HEK293 (cell line): ENCODE measurements at regions not wholly inside any gene's neighbourhood (a gene's known extent, or its start where the extent isn't known, plus 50 kb on each side); places are given as distances from the start of the nearest gene placed in this dataset.
"Not testable (repeated sequence)": the region's sequence is repeated elsewhere in the genome, so short reads cannot be mapped to it uniquely, and the experiment has no call there.

Source experiments
- ATF2 ChIP-seq: fragments of 450-650 bp; formaldehyde crosslinking; IDR thresholded peaks from 2 replicates; pipeline ENCODE4 v1.5.1; 2016; ENCODE audit warnings: missing biosample characterization, missing genetic modification characterization, low read depth
- CTCF ChIP-seq: fragments of 450-650 bp; formaldehyde crosslinking; IDR thresholded peaks from 2 replicates; pipeline ENCODE4 v1.5.1; 2016; ENCODE audit warnings: missing biosample characterization, missing genetic modification characterization
- HIC1 ChIP-seq: fragments of 450-650 bp; formaldehyde crosslinking; IDR thresholded peaks from 2 replicates; pipeline ENCODE4 v1.5.1; 2016; ENCODE audit warnings: missing biosample characterization, missing genetic modification characterization
- HOXD13 ChIP-seq: sonication (generic); formaldehyde crosslinking; IDR thresholded peaks from 2 replicates; pipeline ENCODE4 v1.8.0; 2022; ENCODE audit warnings: missing genetic modification reagents, borderline replicate concordance
- KLF1 ChIP-seq: fragments of 450-650 bp; formaldehyde crosslinking; IDR thresholded peaks from 2 replicates; pipeline ENCODE4 v1.5.1; 2016; ENCODE audit warnings: missing biosample characterization, missing genetic modification characterization
- ZBTB7A ChIP-seq: fragments of 450-650 bp; formaldehyde crosslinking; IDR thresholded peaks from 2 replicates; pipeline ENCODE4 v1.5.1; 2016; ENCODE audit warnings: low read depth, missing biosample characterization, missing genetic modification characterization
- ZNF138 ChIP-seq: fragments of 450-650 bp; formaldehyde crosslinking; IDR thresholded peaks from 2 replicates; pipeline ENCODE4 v1.5.1; 2016; ENCODE audit warnings: missing biosample characterization, missing genetic modification characterization, borderline replicate concordance
- ZNF184 ChIP-seq: fragments of 450-650 bp; IDR thresholded peaks from 2 replicates; pipeline ENCODE4 v1.5.1; 2018; ENCODE audit warnings: missing biosample characterization, mild to moderate bottlenecking, missing genetic modification characterization
- ZNF354C ChIP-seq: fragments of 450-650 bp; formaldehyde crosslinking; IDR thresholded peaks from 2 replicates; pipeline ENCODE4 v1.5.1; 2016; ENCODE audit warnings: missing biosample characterization, missing genetic modification characterization, low read depth, borderline replicate concordance
- ZNF670 ChIP-seq: fragments of 450-650 bp; formaldehyde crosslinking; IDR thresholded peaks from 2 replicates; pipeline ENCODE4 v1.5.1; 2016; ENCODE audit warnings: missing biosample characterization, missing genetic modification characterization, low read depth
- ZNF707 ChIP-seq: fragments of 450-650 bp; formaldehyde crosslinking; IDR thresholded peaks from 2 replicates; pipeline ENCODE4 v1.5.1; 2016; ENCODE audit warnings: missing biosample characterization, missing genetic modification characterization
- ZSCAN18 ChIP-seq: fragments of 450-650 bp; formaldehyde crosslinking; IDR thresholded peaks from 2 replicates; pipeline ENCODE4 v1.5.1; 2016; ENCODE audit warnings: missing biosample characterization, missing genetic modification characterization
- ZSCAN30 ChIP-seq: fragments of 450-650 bp; IDR thresholded peaks from 2 replicates; pipeline ENCODE4 v1.5.1; 2018; ENCODE audit warnings: missing biosample characterization, mild to moderate bottlenecking, missing genetic modification characterization, moderate library complexity

- not testable (repeated sequence) for TF ChIP-seq ZNF670; CTCF; ZSCAN30 (tag by site-specific recombination); ZNF184 (tag by site-specific recombination); HOXD13 (CRISPR knock-in tag); ZNF354C (tag by site-specific recombination); HIC1 (tag by site-specific recombination); ZBTB7A (tag by site-specific recombination); ZNF707 (tag by site-specific recombination); ATF2 (tag by site-specific recombination); KLF1; ZNF138 (tag by site-specific recombination); ZSCAN18 (tag by site-specific recombination)
Measured at GRCh38 chr1:206312274-206312665, 108.9 kb downstream of the SRGAP2 start.
